ENCODE measurements at regions not wholly inside any gene's neighbourhood (a gene's known extent, or its start where the extent isn't known, plus 50 kb on each side); places are given as distances from the start of the nearest gene placed in this dataset.

DNA sequence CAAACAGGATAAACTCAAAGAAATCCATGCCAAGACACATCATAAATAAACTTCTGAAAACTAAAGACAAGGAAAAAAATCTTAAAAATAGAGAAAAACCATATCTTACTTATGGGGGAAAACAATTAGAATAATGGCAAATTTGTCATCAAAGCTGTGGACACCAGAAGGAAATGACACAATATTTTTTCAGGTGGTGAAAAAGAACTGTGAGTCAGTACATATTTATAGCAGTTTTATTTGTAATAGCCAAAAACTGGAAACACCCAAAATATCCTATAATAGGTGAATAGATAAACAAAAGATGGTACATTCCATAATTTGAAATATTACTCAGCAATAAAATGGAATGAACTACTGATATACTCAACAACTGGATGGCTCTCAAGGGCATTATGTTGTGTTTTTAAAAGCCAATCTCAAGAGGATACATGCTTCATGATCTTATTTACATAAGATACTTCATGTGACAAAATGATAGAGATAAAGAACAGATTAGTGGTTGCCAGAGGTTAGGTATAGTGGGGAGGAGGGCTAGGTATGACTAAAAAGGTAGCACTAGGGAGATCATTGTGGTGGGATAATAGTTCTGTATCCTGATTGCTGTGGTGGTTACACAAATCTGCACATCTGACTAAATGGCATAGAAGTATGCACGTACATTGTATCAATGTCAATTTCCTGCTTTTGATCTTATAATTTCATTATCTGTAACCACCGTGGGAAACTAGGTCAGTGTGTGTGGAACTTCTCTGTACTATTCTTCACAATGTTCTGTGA is 191.9 kb downstream of the PPP1R2C start:
- Histone ChIP-seq H3K4me1 (no peaks in the 10 kb centered on the region), H3K27ac (no peak overlapping the region), H3K9me3 (peaks cover 0 to 8% (median 0%) of the 10 kb centered on the region in 12 donors), H3K4me3 (no peak overlapping the region), H3K36me3 (no peaks in the 10 kb centered on the region), H3K27me3 (peaks cover 0 to 11% (median 0%) of the 10 kb centered on the region in 9 donors)
- intact Hi-C loops (cut with DNase I), result no loop called here
- ATAC-seq, result no peak
- WGBS, 4 donors, result 38 to 42% (median 40%) methylated on average over 2 of the region's 2 CpGs
- DNase-seq, result no peak
- TF ChIP-seq, protein P1, sequence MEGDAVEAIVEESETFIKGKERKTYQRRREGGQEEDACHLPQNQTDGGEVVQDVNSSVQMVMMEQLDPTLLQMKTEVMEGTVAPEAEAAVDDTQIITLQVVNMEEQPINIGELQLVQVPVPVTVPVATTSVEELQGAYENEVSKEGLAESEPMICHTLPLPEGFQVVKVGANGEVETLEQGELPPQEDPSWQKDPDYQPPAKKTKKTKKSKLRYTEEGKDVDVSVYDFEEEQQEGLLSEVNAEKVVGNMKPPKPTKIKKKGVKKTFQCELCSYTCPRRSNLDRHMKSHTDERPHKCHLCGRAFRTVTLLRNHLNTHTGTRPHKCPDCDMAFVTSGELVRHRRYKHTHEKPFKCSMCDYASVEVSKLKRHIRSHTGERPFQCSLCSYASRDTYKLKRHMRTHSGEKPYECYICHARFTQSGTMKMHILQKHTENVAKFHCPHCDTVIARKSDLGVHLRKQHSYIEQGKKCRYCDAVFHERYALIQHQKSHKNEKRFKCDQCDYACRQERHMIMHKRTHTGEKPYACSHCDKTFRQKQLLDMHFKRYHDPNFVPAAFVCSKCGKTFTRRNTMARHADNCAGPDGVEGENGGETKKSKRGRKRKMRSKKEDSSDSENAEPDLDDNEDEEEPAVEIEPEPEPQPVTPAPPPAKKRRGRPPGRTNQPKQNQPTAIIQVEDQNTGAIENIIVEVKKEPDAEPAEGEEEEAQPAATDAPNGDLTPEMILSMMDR (IDR thresholded peaks at IDR 0.05), result no peak
- no peak for TF ChIP-seq POLR2A (IDR thresholded peaks at IDR 0.05)

DNA sequence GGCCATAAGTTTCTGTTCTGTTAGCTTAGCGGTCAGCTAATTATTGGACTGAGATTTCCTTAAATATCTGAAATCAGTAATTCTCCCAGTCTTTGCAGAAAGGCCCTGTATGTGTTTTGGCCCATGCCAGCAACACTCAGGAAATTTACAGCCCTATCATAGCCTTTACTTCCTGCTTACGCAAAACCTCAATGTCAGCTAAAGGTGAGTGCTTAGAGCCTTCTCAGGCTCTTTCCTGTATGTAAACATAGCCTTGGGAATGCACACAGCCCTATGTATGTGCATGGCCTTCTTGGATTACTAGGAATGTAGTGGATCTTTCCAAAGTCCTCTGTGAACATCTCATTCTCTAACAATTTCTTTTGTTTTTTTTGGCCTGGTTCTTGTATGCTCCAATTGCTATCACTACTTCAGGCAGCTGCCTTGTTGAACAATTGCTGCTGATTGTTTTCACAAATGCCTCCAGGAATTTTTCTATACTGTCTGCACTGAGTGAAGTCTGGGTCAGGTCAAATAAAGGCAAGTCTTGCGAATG is 200.0 kb downstream of the PPP1R2C start:
- Histone ChIP-seq H3K27me3 (peaks cover 0 to 6% (median 0%) of the 10 kb centered on the region in 9 donors), H3K36me3 (no peaks in the 10 kb centered on the region), H3K9me3 (no peaks in the 10 kb centered on the region), H3K4me3 (no peak overlapping the region), H3K4me1 (no peaks in the 10 kb centered on the region), H3K27ac (no peak overlapping the region)
- DNase-seq, result no peak
- TF ChIP-seq POLR2A (IDR thresholded peaks at IDR 0.05), result no peak
- TF ChIP-seq, protein P1 (IDR thresholded peaks at IDR 0.05), result no peak
- 46 to 62% (median 60%) methylated on average over 3 of the region's 3 CpGs for WGBS, 4 donors
- intact Hi-C loops (cut with DNase I), result no loop called here
- ATAC-seq, result no peak

DNA sequence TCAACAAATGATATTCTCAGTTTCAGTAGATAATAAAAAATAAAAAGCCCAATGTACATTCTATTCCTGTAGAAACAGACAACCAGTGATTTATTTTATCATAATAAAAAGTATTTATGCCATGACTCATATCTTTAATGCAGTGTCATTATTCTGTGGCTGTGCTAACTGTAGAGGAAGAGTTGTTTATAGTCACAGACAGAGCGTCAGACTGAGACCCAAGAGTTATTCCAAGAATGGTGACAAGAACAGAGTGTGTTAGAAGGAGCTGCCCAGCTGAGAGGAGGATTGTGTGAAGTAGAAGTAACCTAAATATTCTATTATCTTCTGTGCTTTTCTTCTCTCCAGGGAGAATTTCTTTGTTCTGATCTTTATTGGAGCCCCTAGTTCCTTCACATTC is 210.7 kb downstream of the PPP1R2C start:
- intact Hi-C loops (cut with DNase I), result no loop called here
- peaks cover 0 to 5% (median 0%) of the 10 kb centered on the region in 9 donors for H3K27me3 ChIP-seq
- no peaks in the 10 kb centered on the region for H3K36me3 ChIP-seq
- no peaks in the 10 kb centered on the region for H3K9me3 ChIP-seq
- DNase-seq (no peak), ATAC-seq (peak in 2 of 4 donors; percentile 42 to 54)
- TF ChIP-seq POLR2A (IDR thresholded peaks at IDR 0.05), result no peak
- TF ChIP-seq, protein P1 (IDR thresholded peaks at IDR 0.05), result no peak
- no peak overlapping the region for H3K4me3 ChIP-seq
- H3K4me1 ChIP-seq, result no peaks in the 10 kb centered on the region
- no peak overlapping the region for H3K27ac ChIP-seq
- 24 to 41% (median 34%) methylated on average over 1 of the region's 1 CpG for WGBS, 4 donors

DNA sequence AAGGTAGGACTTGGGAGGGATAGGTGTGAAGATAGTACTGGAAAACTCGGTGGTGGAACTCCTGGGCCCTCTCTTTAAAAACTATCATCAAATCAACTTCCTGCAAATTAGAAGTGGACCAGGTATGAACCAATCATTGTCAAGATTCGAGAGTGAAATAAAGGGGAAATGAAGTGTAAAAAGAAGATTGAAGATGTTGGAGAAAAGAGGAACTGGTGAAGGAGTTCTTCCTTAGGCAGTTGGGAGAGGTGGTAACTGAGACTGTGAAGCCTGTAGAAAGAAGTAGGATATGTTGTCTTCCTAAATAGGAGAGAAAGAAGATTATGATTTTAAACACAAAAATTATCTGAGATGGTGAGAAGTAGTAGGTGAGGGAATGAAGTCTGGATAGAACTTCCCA is 212.2 kb downstream of the PPP1R2C start:
- ATAC-seq (no peak), DNase-seq (no peak)
- Histone ChIP-seq H3K4me3 (no peak overlapping the region), H3K27me3 (peaks cover 0 to 5% (median 0%) of the 10 kb centered on the region in 9 donors), H3K4me1 (no peaks in the 10 kb centered on the region), H3K36me3 (no peaks in the 10 kb centered on the region), H3K27ac (no peak overlapping the region), H3K9me3 (no peaks in the 10 kb centered on the region)
- TF ChIP-seq, protein P1 (IDR thresholded peaks at IDR 0.05), result no peak
- TF ChIP-seq POLR2A (IDR thresholded peaks at IDR 0.05), result no peak
- intact Hi-C loops (cut with DNase I), result no loop called here
- 60 to 79% (median 70%) methylated on average over 2 of the region's 2 CpGs for WGBS, 4 donors

All from heart left ventricle (tissue), 16 donors.